ENCODE measurements at regions not wholly inside any gene's neighbourhood (a gene's known extent, or its start where the extent isn't known, plus 50 kb on each side); places are given as distances from the start of the nearest gene placed in this dataset.

DNA sequence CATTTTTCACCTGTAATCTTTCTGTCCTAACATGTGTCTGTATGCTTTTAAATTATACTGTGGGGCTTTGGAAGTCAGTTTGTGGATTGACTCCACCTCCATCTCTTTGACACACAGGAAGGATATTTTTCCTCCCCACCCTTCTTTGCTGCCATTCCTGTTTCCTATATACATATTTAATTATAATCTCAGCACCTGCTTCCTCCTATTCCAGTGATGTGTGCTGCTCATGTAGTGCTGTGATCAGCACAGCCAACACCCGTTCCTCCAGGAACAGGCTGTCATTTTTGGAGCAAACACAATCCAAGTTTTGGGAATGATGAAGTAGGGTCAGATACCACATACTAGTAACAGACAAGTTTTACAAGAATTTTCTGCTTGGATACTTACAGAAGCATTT is 135.0 kb upstream of the PRPS1L1 start:
- TF ChIP-seq L3MBTL2 (conservative IDR thresholded peaks at IDR 0.05): no peak
- no peak for TF ChIP-seq TARDBP (IDR thresholded peaks at IDR 0.05)
- no peak for TF ChIP-seq SP1 (IDR thresholded peaks at IDR 0.05)
- TF ChIP-seq SUZ12 (IDR thresholded peaks at IDR 0.05): no peak
- TF ChIP-seq FOXM1 (IDR thresholded peaks at IDR 0.05; ENCODE audit: borderline replicate concordance): no peak
- TF ChIP-seq HDGF (IDR thresholded peaks at IDR 0.05; ENCODE audit: borderline replicate concordance): no peak
- TF ChIP-seq FOXA1 (IDR thresholded peaks at IDR 0.05): no peak
- no peak for TF ChIP-seq FOXK2 (IDR thresholded peaks at IDR 0.05)
- no peak for TF ChIP-seq BHLHE40 (IDR thresholded peaks at IDR 0.05; ENCODE audit: borderline replicate concordance)
